H1 (cell line): ENCODE measurements at regions not wholly inside any gene's neighbourhood (a gene's known extent, or its start where the extent isn't known, plus 50 kb on each side); places are given as distances from the start of the nearest gene placed in this dataset.

Experiments
- CBX8 ChIP-seq: fragments of 300-800, 300-1000 bp; sonication (generic); IDR thresholded peaks from 2 replicates; pipeline ENCODE4 v1.7.1; 2016; ENCODE audit warnings: low read depth, low read length, borderline replicate concordance
- CEBPB ChIP-seq: IDR thresholded peaks from 2 replicates; pipeline ENCODE4 v1.6.1; 2012; ENCODE audit warnings: low read depth, low read length
- CTCF ChIP-seq, 3 experiments: IDR thresholded peaks; 1 replicate in 2 of 3; 2 replicates in 1 of 3; pipeline versions ENCODE4 v1.5.1 to v1.6.1; 2011; ENCODE audit warnings: low read length in 3 of 3, mild to moderate bottlenecking in 3 of 3, inconsistent platforms in 2 of 3, low read depth in 1 of 3, moderate library complexity in 1 of 3; ENCODE audit not compliant: insufficient read depth in 1 of 3; ENCODE audit errors: control extremely low read depth in 1 of 3
- EZH2 ChIP-seq: fragments of 200-600 bp; sonication (generic); IDR thresholded peaks from 2 replicates; pipeline ENCODE4 v1.7.1; 2012; ENCODE audit warnings: low read depth, mild to moderate bottlenecking, moderate library complexity, low read length, inconsistent platforms; ENCODE audit not compliant: severe bottlenecking
- NANOG ChIP-seq: IDR thresholded peaks from 2 replicates; pipeline ENCODE4 v1.6.1; 2011; ENCODE audit warnings: low read length, low read depth, mild to moderate bottlenecking, inconsistent platforms; ENCODE audit not compliant: insufficient read depth, poor library complexity, severe bottlenecking
- PHF8 ChIP-seq: fragments of 200-600 bp; sonication (generic); conservative IDR thresholded peaks from 2 replicates; pipeline ENCODE4 v1.7.1; 2012; ENCODE audit warnings: low read depth, mild to moderate bottlenecking, inconsistent platforms, low read length, moderate library complexity
- POLR2AphosphoS5 ChIP-seq: IDR thresholded peaks from 2 replicates; pipeline ENCODE4 v1.6.1; 2011; ENCODE audit warnings: low read depth, low read length
- RXRA ChIP-seq: IDR thresholded peaks from 2 replicates; pipeline ENCODE4 v1.6.1; 2011; ENCODE audit warnings: low read depth, mild to moderate bottlenecking, low read length, moderate library complexity; ENCODE audit not compliant: insufficient read depth
- SP2 ChIP-seq: IDR thresholded peaks from 2 replicates; pipeline ENCODE4 v1.6.1; 2012; ENCODE audit warnings: mild to moderate bottlenecking, low read length, inconsistent platforms
- USF2 ChIP-seq: IDR thresholded peaks from 2 replicates; pipeline ENCODE4 v1.6.1; 2011; ENCODE audit warnings: low read length, improper control_type of control experiment
- YY1 ChIP-seq: IDR thresholded peaks from 2 replicates; pipeline ENCODE4 v1.6.1; 2011; ENCODE audit warnings: low read depth, mild to moderate bottlenecking, low read length

GRCh38 chr6:111928139-111928538, 54.9 kb upstream of the FYN start:
- TF ChIP-seq POLR2AphosphoS5 (no peak), RXRA (no peak), CTCF (IDR thresholded peaks at IDR 0.05; ENCODE audit: control extremely low read depth in 1 of 3, insufficient read depth in 1 of 3, low read depth in 1 of 3, low read length in 3 of 3) (no peak), NANOG (no peak), CEBPB (no peak), USF2 (no peak), EZH2 (no peak), YY1 (no peak), CBX8 (no peak), PHF8 (no peak), SP2 (no peak)
